ENCODE measurements at regions not wholly inside any gene's neighbourhood (a gene's known extent, or its start where the extent isn't known, plus 50 kb on each side); places are given as distances from the start of the nearest gene placed in this dataset.

- TF ChIP-seq CTCF (conservative IDR thresholded peaks at IDR 0.05; ENCODE audit: low read depth, low read length) = no peak
- no peak for DNase-seq (ENCODE audit: low read depth)
- no peak overlapping the region for H3K4me3 ChIP-seq (ENCODE audit: low read length)
These were observed 71.2 kb upstream of the RUNX3 start for GRCh38 chr1:25001125-25001915.

GRCh38 chr1:24999906-25000305 lies 69.8 kb upstream of the RUNX3 start:
- no peak for DNase-seq (ENCODE audit: low read depth)
- TF ChIP-seq CTCF (conservative IDR thresholded peaks at IDR 0.05; ENCODE audit: low read depth, low read length) = no peak
- H3K4me3 ChIP-seq (ENCODE audit: low read length) = no peak overlapping the region

- H3K4me3 ChIP-seq (ENCODE audit: low read length) = no peak overlapping the region
- TF ChIP-seq CTCF (conservative IDR thresholded peaks at IDR 0.05; ENCODE audit: low read depth, low read length) = no peak
- DNase-seq (ENCODE audit: low read depth) = no peak
These were observed 69.3 kb upstream of the RUNX3 start for GRCh38 chr1:24999426-24999825.

GRCh38 chr1:24998563-24999245 lies 68.6 kb upstream of the RUNX3 start:
- no peak for TF ChIP-seq CTCF (conservative IDR thresholded peaks at IDR 0.05; ENCODE audit: low read depth, low read length)
- DNase-seq (ENCODE audit: low read depth) = no peak
- H3K4me3 ChIP-seq (ENCODE audit: low read length) = no peak overlapping the region

- no peak for DNase-seq (ENCODE audit: low read depth)
- no peak overlapping the region for H3K4me3 ChIP-seq (ENCODE audit: low read length)
- no peak for TF ChIP-seq CTCF (conservative IDR thresholded peaks at IDR 0.05; ENCODE audit: low read depth, low read length)
These were observed 67.2 kb upstream of the RUNX3 start for GRCh38 chr1:24996983-24997893.

GRCh38 chr1:24996456-24996855 lies 66.4 kb upstream of the RUNX3 start:
- no peak overlapping the region for H3K4me3 ChIP-seq (ENCODE audit: low read length)
- DNase-seq (ENCODE audit: low read depth) = no peak
- no peak for TF ChIP-seq CTCF (conservative IDR thresholded peaks at IDR 0.05; ENCODE audit: low read depth, low read length)
